ENCODE measurements at regions not wholly inside any gene's neighbourhood (a gene's known extent, or its start where the extent isn't known, plus 50 kb on each side); places are given as distances from the start of the nearest gene placed in this dataset.

DNA sequence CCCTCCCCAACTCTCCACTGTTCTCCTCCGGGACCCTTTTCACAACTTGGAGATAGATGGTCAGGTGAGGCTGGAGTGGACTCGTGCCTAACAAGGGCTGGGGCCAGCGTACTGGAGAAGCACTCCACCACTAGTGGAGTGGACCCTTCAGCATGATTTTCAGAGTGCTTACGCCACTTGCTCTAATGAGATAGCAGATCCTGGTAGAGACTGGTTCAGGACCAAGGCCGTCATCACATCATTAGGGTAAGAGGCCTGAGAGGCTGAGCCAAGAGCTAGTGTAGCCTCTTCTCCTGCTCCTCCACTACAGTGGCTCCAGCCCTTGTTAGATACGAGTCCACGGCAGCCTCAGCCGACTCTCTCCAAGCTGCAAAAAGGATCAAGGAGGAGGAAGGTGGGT lies 66.9 kb upstream of the NTRK3 start:
- no peak for TF ChIP-seq CTCF (IDR thresholded peaks at IDR 0.05; ENCODE audit: insufficient read depth, low read depth, low read length, missing control alignments)
- no peak overlapping the region for H3K4me3 ChIP-seq (ENCODE audit: low read depth, low read length)
- no peak for DNase-seq (ENCODE audit: low read depth)

DNA sequence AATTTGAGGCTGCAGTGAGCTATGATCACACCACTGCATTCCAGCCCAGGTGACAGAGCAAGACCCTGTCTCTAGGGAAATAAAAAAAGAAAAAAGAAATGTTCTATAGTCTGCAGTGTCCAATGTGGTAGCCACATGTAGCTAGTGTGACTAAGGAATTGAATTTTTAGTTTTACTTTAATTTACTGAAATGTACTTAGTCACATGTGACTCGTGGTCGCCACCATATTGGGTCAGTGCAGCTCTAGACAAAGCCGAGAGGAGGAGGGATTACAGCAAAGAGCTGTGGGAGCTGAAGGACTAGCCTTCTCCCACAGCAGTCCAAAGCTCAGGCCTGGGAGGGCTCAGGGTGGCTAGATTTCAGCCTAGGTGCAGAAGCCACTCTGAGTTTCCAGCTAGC lies 65.9 kb upstream of the NTRK3 start:
- H3K4me3 ChIP-seq (ENCODE audit: low read depth, low read length), result no peak overlapping the region
- no peak for TF ChIP-seq CTCF (IDR thresholded peaks at IDR 0.05; ENCODE audit: insufficient read depth, low read depth, low read length, missing control alignments)
- DNase-seq (ENCODE audit: low read depth), result no peak

DNA sequence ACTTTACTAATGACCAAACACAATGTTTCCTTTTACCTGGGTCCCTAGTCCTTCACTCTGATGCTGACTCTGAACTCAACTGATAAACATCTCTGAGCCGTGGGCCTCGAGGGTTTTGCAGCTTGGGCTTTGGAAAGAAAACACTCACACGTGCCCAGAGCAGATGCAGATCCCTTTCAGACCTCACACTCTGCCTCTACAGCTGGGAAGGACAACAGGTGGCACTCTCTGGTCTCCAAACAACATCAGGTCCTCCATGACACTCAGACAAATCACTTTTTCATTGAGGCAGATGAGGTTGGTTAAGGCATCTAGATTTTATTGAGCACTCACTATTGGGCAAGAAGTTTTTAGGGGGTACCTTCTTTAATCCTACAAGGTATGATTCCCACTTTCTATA lies 64.7 kb upstream of the NTRK3 start:
- no peak overlapping the region for H3K4me3 ChIP-seq (ENCODE audit: low read depth, low read length)
- DNase-seq (ENCODE audit: low read depth), result no peak
- TF ChIP-seq CTCF (IDR thresholded peaks at IDR 0.05; ENCODE audit: insufficient read depth, low read depth, low read length, missing control alignments), result no peak

GRCh38 chr15:88316586-88316985 lies 60.0 kb upstream of the NTRK3 start:
- no peak overlapping the region for H3K4me3 ChIP-seq (ENCODE audit: low read depth, low read length)
- no peak for TF ChIP-seq CTCF (IDR thresholded peaks at IDR 0.05; ENCODE audit: insufficient read depth, low read depth, low read length, missing control alignments)
- no peak for DNase-seq (ENCODE audit: low read depth)

DNA sequence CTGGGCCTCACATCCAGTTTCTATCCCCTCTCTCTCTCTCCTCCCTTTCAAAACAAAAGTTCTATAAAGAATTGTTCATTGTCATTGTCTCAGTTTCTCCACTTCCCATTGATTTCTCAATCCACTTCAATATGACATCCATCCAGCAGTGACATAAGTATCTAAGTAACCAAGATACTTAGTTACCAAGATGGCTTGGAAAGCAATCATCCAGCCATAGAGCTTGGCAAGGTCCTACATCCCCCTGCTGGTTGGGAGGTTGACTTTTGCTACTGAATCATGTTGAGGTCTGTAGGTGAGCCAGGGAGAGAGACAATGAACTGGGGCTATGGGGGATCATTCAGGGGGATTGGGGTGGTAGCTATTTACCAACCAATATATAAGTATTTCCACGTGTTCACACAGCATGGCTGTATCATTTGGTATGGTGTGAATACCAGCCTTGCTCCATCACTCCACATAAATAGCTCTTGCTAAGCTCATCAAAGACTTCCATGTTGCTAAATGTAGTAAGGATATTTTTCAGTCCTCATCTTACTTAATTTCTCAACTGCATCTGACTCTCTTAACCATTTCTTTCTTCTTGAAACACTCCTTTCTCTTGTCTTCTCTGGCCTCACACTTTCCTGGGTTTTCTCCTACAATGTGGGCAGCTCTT lies 58.8 kb upstream of the NTRK3 start:
- no peak for DNase-seq (ENCODE audit: low read depth)
- no peak for TF ChIP-seq CTCF (IDR thresholded peaks at IDR 0.05; ENCODE audit: insufficient read depth, low read depth, low read length, missing control alignments)
- no peak overlapping the region for H3K4me3 ChIP-seq (ENCODE audit: low read depth, low read length)

- DNase-seq (ENCODE audit: low read depth), result no peak
- H3K4me3 ChIP-seq (ENCODE audit: low read depth, low read length), result no peak overlapping the region
- no peak for TF ChIP-seq CTCF (IDR thresholded peaks at IDR 0.05; ENCODE audit: insufficient read depth, low read depth, low read length, missing control alignments)
Measured at GRCh38 chr15:88312941-88313579, 56.5 kb upstream of the NTRK3 start.

GRCh38 chr15:88309363-88309762 lies 52.8 kb upstream of the NTRK3 start:
- H3K4me3 ChIP-seq (ENCODE audit: low read depth, low read length), result no peak overlapping the region
- DNase-seq (ENCODE audit: low read depth), result no peak
- no peak for TF ChIP-seq CTCF (IDR thresholded peaks at IDR 0.05; ENCODE audit: insufficient read depth, low read depth, low read length, missing control alignments)

Measured in GM12865 (cell line).